WTC11 (cell line): ENCODE measurements at regions not wholly inside any gene's neighbourhood (a gene's known extent, or its start where the extent isn't known, plus 50 kb on each side); places are given as distances from the start of the nearest gene placed in this dataset.

Experiments used
- ATAC-seq: fragments of 200-7000 bp; cut with Tn5 transposase; 2 replicates; pipeline ENCODE4 v1.10.0; 2021; ENCODE audit warnings: mild to moderate bottlenecking, moderate library complexity
- CTCF ChIA-PET: fragments of 300-600 bp; sonication (Branson Sonifier 250); formaldehyde crosslinking; loops from one replicate; lab custom pipeline; 2021; ENCODE audit warnings: antibody characterized with exemption; lab: Charles Lee
- POLR2A ChIA-PET: fragments of 350-600 bp; sonication (Branson Sonifier 250); formaldehyde crosslinking; loops from one replicate; lab custom pipeline; 2021; ENCODE audit warnings: antibody characterized with exemption; lab: Charles Lee
- DNase-seq: peaks from one replicate; pipeline ENCODE4 v3.0.0; 2021; ENCODE audit warnings: low spot score
- H3K27ac Mint-ChIP-seq: 2 replicates; pipeline ENCODE4 v1.8.0; 2021; ENCODE audit warnings: mixed read lengths
- H3K27me3 Mint-ChIP-seq: 2 replicates; pipeline ENCODE4 v1.8.0; 2021; ENCODE audit warnings: low read depth, mild to moderate bottlenecking, moderate library complexity, mixed read lengths
- H3K36me3 Mint-ChIP-seq: 2 replicates; pipeline ENCODE4 v1.8.0; 2021; ENCODE audit warnings: mixed read lengths
- H3K4me1 Mint-ChIP-seq: 2 replicates; pipeline ENCODE4 v1.8.0; 2022; ENCODE audit warnings: mixed read lengths
- H3K4me3 Mint-ChIP-seq: 2 replicates; pipeline ENCODE4 v1.8.0; 2021; ENCODE audit warnings: mild to moderate bottlenecking, moderate library complexity, mixed read lengths
- H3K9me3 Mint-ChIP-seq: 2 replicates; pipeline ENCODE4 v1.8.0; 2021; ENCODE audit warnings: mixed read lengths
- E2F1 ChIP-seq: sonication (generic); formaldehyde crosslinking; IDR thresholded peaks from 2 replicates; pipeline ENCODE4 v1.8.0; 2022; ENCODE audit warnings: mild to moderate bottlenecking, missing genetic modification reagents
- ESRRA ChIP-seq: sonication (generic); formaldehyde crosslinking; IDR thresholded peaks from 2 replicates; pipeline ENCODE4 v1.8.1; 2022; ENCODE audit warnings: mild to moderate bottlenecking, missing genetic modification reagents, borderline replicate concordance
- FOXP4 ChIP-seq: sonication (generic); formaldehyde crosslinking; IDR thresholded peaks from 2 replicates; pipeline ENCODE4 v1.8.0; 2022; ENCODE audit warnings: mild to moderate bottlenecking, missing genetic modification reagents
- GRHL2 ChIP-seq: fragments of 250-450 bp; sonication (Bioruptor Pico); IDR thresholded peaks from 2 replicates; pipeline ENCODE4 v1.8.0; 2022; ENCODE audit warnings: mild to moderate bottlenecking, moderate library complexity; ENCODE audit not compliant: insufficient replicate concordance, severe bottlenecking
- IRF2 ChIP-seq: sonication (generic); formaldehyde crosslinking; IDR thresholded peaks from 2 replicates; pipeline ENCODE4 v1.8.0; 2022; ENCODE audit warnings: low read depth, missing genetic modification reagents, borderline replicate concordance
- MXD4 ChIP-seq: fragments of 250-450 bp; sonication (Bioruptor Pico); IDR thresholded peaks from 2 replicates; pipeline ENCODE4 v1.8.0; 2021; ENCODE audit warnings: mild to moderate bottlenecking, moderate library complexity, borderline replicate concordance
- NFE2L1 ChIP-seq: sonication (generic); formaldehyde crosslinking; IDR thresholded peaks from 2 replicates; pipeline ENCODE4 v1.8.1; 2023; ENCODE audit warnings: missing genetic modification reagents
- SMAD4 ChIP-seq: sonication (generic); formaldehyde crosslinking; IDR thresholded peaks from 2 replicates; pipeline ENCODE4 v1.8.0; 2022; ENCODE audit warnings: mild to moderate bottlenecking, missing genetic modification reagents
- USF2 ChIP-seq: sonication (generic); formaldehyde crosslinking; IDR thresholded peaks from 2 replicates; pipeline ENCODE4 v1.8.1; 2023; ENCODE audit warnings: mild to moderate bottlenecking, missing genetic modification reagents, moderate library complexity
- ZNF121 ChIP-seq: sonication (generic); formaldehyde crosslinking; IDR thresholded peaks from 2 replicates; pipeline ENCODE4 v1.8.0; 2023; ENCODE audit warnings: missing genetic modification reagents
- ZNF416 ChIP-seq: fragments of 250-450 bp; sonication (Bioruptor Pico); IDR thresholded peaks from 2 replicates; pipeline ENCODE4 v1.9.0; 2021; ENCODE audit warnings: mild to moderate bottlenecking, inconsistent platforms
- ZNF532 ChIP-seq: fragments of 250-450 bp; sonication (Bioruptor Pico); IDR thresholded peaks from 2 replicates; pipeline ENCODE4 v1.9.0; 2021; ENCODE audit warnings: mild to moderate bottlenecking, borderline replicate concordance
- TF ChIP-seq, protein P1 (sequence below): sonication (generic); formaldehyde crosslinking; IDR thresholded peaks from 2 replicates; pipeline ENCODE4 v1.8.1; 2022; ENCODE audit warnings: low read depth, mild to moderate bottlenecking, moderate library complexity, missing genetic modification reagents, borderline replicate concordance
- TF ChIP-seq, protein P2 (sequence below): sonication (generic); formaldehyde crosslinking; IDR thresholded peaks from 2 replicates; pipeline ENCODE4 v1.8.0; 2022; ENCODE audit warnings: missing genetic modification reagents
- TF ChIP-seq, protein P3 (sequence below): sonication (generic); formaldehyde crosslinking; IDR thresholded peaks from 2 replicates; pipeline ENCODE4 v1.8.1; 2023; ENCODE audit warnings: mild to moderate bottlenecking, moderate library complexity, missing genetic modification reagents

GRCh38 chr10:78461333-78461732 is 427.7 kb downstream of the RPS24 start:
- ChIA-PET CTCF (no interaction called here), POLR2A (no interaction called here)
- no peak for TF ChIP-seq GRHL2 (CRISPR knock-in tag)
- TF ChIP-seq, protein P1, sequence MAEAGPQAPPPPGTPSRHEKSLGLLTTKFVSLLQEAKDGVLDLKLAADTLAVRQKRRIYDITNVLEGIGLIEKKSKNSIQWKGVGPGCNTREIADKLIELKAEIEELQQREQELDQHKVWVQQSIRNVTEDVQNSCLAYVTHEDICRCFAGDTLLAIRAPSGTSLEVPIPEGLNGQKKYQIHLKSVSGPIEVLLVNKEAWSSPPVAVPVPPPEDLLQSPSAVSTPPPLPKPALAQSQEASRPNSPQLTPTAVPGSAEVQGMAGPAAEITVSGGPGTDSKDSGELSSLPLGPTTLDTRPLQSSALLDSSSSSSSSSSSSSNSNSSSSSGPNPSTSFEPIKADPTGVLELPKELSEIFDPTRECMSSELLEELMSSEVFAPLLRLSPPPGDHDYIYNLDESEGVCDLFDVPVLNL (CRISPR knock-in tag), result no peak
- no peak for TF ChIP-seq MXD4
- TF ChIP-seq, protein P2, sequence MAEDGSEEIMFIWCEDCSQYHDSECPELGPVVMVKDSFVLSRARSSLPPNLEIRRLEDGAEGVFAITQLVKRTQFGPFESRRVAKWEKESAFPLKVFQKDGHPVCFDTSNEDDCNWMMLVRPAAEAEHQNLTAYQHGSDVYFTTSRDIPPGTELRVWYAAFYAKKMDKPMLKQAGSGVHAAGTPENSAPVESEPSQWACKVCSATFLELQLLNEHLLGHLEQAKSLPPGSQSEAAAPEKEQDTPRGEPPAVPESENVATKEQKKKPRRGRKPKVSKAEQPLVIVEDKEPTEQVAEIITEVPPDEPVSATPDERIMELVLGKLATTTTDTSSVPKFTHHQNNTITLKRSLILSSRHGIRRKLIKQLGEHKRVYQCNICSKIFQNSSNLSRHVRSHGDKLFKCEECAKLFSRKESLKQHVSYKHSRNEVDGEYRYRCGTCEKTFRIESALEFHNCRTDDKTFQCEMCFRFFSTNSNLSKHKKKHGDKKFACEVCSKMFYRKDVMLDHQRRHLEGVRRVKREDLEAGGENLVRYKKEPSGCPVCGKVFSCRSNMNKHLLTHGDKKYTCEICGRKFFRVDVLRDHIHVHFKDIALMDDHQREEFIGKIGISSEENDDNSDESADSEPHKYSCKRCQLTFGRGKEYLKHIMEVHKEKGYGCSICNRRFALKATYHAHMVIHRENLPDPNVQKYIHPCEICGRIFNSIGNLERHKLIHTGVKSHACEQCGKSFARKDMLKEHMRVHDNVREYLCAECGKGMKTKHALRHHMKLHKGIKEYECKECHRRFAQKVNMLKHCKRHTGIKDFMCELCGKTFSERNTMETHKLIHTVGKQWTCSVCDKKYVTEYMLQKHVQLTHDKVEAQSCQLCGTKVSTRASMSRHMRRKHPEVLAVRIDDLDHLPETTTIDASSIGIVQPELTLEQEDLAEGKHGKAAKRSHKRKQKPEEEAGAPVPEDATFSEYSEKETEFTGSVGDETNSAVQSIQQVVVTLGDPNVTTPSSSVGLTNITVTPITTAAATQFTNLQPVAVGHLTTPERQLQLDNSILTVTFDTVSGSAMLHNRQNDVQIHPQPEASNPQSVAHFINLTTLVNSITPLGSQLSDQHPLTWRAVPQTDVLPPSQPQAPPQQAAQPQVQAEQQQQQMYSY (CRISPR knock-in tag), result no peak
- Mint-ChIP-seq H3K36me3 (no peaks in the 10 kb centered on the region), H3K4me3 (no peak overlapping the region), H3K9me3 (no peaks in the 10 kb centered on the region), H3K27ac (no peak overlapping the region), H3K27me3 (no peaks in the 10 kb centered on the region), H3K4me1 (peaks cover 15% of the 10 kb centered on the region)
- ATAC-seq (no peak), DNase-seq (no peak)

- Mint-ChIP-seq H3K9me3 (peaks cover under 1% of the 10 kb centered on the region; the same call in 1 of the 2 replicates), H3K27me3 (no peaks in the 10 kb centered on the region), H3K4me1 (peaks cover 15% of the 10 kb centered on the region), H3K36me3 (no peaks in the 10 kb centered on the region), H3K4me3 (no peak overlapping the region), H3K27ac (no peak overlapping the region)
- ChIA-PET POLR2A (no interaction called here), CTCF (no interaction called here)
- TF ChIP-seq SMAD4 (CRISPR knock-in tag) (no peak), ZNF416 (CRISPR knock-in tag) (no peak), IRF2 (CRISPR knock-in tag) (no peak), NFE2L1 (CRISPR knock-in tag) (no peak), ZNF121 (no peak)
- DNase-seq (no peak), ATAC-seq (no peak)
These were observed 428.5 kb downstream of the RPS24 start for GRCh38 chr10:78462176-78462575.

DNA sequence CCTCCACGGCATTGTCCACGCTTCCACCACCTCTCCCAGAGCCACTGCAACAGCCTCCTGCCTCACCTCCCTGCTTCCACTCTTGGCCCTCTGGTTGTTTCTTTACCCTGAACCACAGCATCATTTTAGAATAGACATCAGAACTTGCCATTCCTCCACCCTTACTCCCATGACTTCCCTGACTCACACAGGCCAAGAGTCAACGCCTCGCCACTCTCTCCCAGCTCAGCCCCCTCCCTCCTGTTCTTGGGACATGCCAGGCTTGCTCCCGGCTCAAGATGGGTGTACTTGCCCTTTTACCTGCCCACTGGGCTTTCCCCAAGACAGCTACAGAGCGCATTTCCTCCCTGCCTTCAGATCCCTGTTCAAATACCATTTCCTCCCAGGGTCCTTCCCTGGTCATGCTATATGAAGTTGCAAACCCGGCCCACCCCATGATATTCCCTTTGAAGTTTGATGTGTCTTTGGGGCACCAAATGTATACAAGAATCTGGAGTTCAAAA is 429.1 kb downstream of the RPS24 start:
- DNase-seq (no peak), ATAC-seq (no peak)
- Mint-ChIP-seq H3K4me3 (no peak overlapping the region), H3K9me3 (peaks cover 5% of the 10 kb centered on the region), H3K27me3 (no peaks in the 10 kb centered on the region), H3K36me3 (peaks cover 4% of the 10 kb centered on the region), H3K4me1 (peaks cover 15% of the 10 kb centered on the region), H3K27ac (no peak overlapping the region)
- ChIA-PET CTCF (no interaction called here), POLR2A (no interaction called here)
- TF ChIP-seq GRHL2 (CRISPR knock-in tag) (no peak), ZNF532 (CRISPR knock-in tag) (no peak), USF2 (CRISPR knock-in tag) (no peak), FOXP4 (CRISPR knock-in tag) (no peak), E2F1 (CRISPR knock-in tag) (no peak), ESRRA (CRISPR knock-in tag) (no peak), NFE2L1 (CRISPR knock-in tag) (no peak)
- TF ChIP-seq, protein P3, sequence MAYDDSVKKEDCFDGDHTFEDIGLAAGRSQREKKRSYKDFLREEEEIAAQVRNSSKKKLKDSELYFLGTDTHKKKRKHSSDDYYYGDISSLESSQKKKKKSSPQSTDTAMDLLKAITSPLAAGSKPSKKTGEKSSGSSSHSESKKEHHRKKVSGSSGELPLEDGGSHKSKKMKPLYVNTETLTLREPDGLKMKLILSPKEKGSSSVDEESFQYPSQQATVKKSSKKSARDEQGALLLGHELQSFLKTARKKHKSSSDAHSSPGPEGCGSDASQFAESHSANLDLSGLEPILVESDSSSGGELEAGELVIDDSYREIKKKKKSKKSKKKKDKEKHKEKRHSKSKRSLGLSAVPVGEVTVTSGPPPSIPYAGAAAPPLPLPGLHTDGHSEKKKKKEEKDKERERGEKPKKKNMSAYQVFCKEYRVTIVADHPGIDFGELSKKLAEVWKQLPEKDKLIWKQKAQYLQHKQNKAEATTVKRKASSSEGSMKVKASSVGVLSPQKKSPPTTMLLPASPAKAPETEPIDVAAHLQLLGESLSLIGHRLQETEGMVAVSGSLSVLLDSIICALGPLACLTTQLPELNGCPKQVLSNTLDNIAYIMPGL (CRISPR knock-in tag), result no peak
